ENCODE measurements at regions not wholly inside any gene's neighbourhood (a gene's known extent, or its start where the extent isn't known, plus 50 kb on each side); places are given as distances from the start of the nearest gene placed in this dataset.
"Not testable (repeated sequence)": the region's sequence is repeated elsewhere in the genome, so short reads cannot be mapped to it uniquely, and the experiment has no call there.

DNA sequence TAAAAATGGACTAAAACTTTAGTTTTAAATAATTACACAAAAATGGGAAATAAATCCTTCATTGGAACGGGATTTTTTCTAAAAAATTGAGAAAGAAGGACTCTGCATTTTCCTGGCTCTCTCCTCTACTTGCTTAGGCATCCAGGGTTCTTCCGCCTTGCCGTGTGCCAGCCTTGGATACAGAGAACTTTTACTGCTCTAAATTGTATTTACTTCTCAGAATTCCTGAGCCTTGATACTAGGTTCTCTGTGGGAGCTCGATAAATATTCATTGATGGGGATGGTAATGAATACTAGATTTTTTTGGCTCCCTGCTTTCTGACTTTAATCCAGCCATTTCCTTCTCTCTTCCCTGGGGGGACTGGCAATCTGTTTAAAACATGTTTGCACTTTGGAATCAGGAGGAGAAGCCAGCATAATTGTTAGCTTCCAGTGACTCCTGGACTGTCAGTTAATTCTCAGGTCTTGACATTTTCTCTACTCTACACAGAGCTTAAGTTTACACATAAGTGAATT, 746.1 kb upstream of the LRRTM1 start:
- DNase-seq, result no peak

DNA sequence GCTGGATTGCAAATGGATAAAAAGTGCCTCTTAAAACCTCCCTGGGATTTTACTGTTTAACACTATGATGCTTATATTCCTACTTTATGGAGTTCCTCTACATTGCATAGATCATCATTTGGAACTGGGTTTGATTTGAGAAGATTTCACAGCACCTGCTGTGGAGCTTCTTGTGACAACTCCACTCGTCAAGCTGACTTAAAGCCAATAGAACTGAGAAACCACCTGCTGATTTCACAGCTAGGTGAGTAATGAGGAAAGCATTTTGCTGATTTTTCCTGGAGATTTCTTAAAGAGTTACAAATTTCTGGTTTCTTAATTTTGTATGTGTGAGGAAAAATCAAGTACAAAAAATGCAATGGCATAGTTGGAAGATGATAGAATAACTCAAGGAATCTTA, 739.1 kb upstream of the LRRTM1 start:
- no peak for DNase-seq

DNA sequence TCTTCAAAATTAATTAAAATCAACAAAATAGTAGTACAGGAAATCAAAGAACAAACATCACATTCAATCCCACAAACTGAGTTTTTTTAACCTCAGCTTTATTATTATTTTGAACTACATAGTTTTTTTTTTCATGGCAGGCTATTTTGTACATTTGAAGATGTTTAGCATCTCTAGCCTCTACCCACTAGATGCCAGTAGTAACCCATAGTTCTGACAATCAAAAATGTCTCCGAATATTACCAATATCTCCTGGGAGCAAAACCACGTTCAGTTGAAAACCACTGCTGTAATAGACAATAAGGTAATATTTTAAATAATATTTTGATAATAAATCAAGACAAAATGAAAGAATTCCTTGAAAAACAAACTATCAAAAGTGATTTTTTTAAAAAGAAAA, 702.6 kb upstream of the LRRTM1 start:
- DNase-seq, result no peak

DNA sequence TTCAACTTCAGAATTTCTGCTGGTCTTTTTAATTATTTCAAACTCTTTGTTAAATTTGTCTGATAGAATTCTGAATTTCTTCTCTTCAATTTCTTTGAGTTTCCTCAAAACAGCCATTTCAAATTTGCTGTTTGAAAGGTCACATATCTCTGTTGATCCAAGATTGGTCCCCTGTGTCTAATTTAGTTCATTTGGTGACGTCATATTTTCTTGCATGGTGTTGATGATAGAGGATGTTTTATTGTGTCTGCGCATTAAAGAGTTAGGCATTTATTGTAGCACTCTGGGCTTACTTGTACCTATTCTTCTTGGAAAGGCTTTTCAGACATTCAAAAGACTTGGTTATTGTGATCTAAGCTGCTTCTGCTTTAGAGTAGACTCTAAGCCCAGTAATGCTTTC, 698.4 kb upstream of the LRRTM1 start:
- DNase-seq, result no peak

DNA sequence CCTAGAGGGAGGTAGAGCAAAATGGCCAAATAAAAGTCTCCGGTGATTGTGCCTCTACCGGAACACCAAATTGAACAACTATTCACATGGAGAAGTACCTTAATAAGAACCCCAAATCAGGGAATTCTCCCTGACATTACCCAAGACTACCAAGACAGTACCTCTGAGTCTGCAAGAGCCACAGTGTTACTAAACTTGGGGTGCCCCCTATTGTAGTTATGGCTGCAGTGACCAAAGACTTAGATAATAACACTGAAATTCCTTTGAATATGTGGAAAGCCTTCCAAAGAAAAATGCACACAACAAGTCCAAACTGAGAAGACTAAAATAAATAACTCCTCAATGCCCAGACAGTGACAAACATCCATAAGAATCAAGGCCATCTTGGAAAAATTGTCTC, 682.9 kb upstream of the LRRTM1 start:
- DNase-seq, result no peak

DNA sequence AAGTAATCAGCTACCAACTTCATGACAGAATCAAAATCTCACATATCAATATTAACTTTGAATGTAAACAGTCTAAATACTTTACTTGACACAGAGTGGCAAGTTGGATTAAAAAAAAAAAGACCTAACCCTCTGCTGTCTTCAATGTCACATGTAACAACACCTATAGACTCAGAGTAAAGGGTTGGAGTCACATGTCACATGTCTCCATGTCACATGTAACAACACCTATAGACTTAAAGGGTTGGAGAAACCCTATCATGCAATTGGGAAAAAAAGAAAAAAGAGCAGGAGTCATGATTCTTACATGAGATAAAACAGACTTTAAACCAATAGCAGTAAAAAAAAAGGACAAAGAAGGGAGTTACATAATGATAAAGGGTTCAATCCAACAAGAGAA, 665.3 kb upstream of the LRRTM1 start:
- DNase-seq, result no peak

DNA sequence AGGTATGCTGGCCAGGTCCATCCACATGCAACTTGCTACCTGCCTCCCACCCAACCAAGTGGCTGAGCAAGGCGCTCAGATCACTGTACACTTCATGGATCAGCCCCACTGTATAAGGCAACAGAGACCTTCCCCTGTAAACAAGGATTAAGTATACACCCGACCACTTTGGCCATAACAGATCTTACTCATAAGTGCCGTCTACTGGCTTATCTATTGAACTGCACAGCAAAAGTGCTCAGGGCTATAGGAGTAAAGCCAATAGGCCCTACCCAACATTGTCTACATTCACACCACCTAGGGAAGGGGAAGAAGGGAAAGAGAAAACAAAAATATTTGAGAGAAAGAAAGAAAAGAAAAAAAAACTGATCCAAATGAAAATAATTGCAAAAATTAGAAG, 663.9 kb upstream of the LRRTM1 start:
- no peak for DNase-seq

DNA sequence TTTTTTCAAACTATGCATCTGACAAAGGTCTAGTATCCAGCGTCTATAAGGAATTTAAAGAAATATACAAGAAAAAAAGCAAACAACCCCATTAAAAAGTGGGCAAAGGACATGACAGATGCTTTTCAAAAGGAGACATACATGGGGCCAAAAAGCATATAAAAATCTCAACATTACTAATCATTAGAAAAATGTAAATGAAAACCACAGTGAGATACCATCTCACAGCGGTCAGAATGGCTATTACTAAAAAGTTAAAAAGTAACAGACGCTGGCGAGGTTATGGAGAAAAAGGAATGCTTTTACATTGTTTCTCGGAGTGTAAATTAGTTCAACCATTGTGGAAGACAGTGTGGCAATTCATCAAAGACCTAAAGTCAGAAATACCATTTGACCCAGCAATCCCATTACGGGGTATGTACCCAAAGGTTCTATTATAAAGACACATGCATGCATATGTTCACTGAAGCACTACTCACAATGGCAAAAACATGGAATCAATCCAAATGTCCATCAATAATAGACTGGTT, 643.1 kb upstream of the LRRTM1 start:
- no peak for DNase-seq

DNA sequence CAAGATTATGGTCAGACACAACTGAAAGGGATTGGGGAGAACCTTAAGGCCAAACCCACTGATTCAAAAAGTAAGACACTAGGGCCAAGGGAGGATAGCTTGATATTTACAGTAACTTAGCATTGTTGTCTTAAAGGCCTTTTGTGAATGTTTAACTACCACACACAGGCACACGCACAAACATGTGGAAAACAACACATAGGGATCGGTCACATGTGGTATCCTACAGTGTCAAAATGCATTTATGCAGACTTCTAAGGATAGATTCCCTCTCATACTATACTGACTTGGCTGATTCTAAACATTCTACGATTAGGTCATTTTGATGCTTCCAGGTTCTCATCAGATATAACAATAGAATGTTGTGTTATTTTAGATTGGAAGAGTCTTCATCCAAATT, 638.9 kb upstream of the LRRTM1 start:
- no peak for DNase-seq

DNA sequence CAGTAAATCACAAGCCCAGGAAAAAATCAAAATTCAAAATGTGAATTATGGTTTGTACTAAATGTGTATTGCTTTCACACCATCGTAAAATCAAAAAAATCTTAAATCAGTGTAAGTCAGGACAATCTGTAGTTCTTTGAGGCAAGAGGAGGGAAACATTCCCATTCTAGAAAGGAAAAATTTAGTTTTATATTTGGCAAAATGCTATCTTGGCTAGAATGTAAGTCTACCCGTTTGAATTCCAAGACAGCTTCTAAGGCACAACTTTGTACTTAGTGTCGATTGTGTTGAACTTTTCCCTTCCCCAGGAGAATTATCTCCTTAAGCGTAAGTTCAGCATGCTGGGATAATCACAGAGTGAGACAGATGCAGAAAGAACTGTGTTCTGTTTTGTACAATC, 638.2 kb upstream of the LRRTM1 start:
- no peak for DNase-seq

DNA sequence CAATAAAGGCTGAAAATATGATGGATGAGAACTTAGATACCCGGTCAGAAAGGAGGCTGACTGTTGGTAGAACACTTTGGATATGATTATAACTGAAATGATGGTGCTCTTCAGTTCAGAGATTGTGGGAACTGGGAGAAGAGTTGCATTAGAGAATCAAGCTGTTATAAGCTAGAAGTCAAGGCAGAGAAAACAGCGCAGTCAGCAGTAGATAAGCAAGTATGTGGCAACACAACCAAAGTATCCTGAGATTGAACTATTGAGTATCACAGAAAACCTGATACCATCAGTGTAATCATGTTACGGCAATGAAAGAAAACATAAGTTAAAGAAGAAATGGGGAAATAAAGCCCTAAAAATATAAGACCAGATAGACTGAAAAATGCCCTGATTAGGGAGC, 633.9 kb upstream of the LRRTM1 start:
- no peak for DNase-seq

DNA sequence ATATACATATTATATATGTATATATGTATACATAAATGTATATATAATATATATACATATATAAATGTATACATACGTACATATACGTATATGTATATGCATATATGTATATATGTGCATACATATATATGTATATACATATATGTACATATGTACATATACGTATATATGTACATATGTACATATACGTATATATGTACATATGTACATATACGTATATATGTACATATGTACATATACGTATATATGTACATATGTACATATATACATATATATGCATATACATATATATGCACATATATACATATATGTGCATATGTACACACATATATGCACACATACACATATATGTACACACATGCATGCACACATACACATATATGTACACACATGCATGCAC, 627.3 kb upstream of the LRRTM1 start:
- not testable (repeated sequence) for DNase-seq

DNA sequence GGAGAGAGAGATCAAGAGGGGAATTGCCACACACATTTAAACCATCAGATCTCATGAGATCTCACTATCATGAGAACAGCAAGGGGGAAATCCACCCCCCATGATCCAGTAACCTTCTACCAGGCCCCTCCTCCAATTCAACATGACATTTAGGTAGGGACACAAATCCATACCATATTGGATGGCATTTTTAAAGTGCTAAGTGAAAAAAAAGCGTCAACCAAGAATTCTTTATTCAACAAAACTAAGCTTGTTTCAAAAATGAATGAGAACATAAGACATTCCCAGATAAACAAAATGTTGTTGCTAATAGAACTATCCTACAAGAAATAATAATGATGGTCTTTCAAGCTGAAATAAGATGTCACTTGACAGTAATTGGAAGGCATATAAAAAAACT, 626.2 kb upstream of the LRRTM1 start:
- no peak for DNase-seq

DNA sequence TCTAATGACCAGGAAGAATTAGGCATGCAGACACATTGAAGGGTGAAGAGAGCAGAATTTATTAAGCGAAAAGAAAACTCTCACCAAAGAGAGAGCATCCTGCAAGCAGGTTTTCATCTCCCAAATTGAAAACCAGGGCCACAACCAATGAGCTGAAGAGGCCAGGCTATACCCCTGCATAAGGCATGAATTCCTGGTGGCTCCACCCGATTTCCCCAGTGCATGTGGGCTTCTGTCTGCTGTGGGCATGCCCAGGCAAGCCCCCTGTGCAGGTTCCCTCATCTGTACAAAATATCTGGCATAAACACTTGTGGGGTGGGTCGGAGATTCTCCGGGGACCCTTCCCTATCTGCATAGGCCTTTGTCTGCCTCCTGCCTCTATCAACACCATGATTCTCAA, 621.6 kb upstream of the LRRTM1 start:
- DNase-seq, result no peak

DNA sequence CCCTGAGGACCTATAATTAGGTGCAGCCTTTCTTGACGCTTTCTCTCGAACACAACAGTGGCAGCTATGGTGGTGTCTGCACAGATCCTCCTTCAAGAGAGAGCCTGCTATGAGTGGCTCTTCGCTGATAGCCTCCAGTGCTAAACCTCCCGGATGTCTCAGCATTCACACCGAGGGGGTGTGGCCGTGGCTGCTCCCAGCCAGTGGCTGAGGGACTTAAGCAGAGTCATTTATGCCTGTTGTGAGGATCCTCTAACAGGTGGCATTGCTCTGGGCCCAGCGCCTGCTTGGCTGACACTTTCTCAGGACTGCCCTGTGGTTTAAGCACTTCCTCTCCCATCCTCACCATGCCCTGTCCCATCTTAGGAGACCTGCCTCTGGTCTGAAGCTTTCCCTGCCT, 592.0 kb upstream of the LRRTM1 start:
- no peak for DNase-seq

DNA sequence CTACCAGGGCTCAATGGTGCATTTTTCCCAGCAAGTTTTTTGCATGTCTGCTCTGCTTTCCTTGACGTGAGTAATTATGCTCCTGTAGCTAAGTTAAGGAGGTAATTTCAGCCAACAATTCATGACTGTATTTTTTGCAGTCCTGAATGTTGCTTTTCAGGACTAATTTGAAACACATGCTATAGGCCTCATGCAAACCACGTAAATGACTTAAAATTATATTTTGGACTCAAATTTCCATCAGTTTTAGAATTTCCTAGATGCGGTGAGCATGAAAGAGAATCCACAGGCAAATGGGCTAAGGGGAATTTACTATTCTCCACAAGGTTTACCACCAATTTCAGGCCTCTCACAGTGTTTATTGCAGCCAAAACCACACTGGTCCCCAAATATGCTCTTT, 589.9 kb upstream of the LRRTM1 start:
- DNase-seq, result no peak

DNA sequence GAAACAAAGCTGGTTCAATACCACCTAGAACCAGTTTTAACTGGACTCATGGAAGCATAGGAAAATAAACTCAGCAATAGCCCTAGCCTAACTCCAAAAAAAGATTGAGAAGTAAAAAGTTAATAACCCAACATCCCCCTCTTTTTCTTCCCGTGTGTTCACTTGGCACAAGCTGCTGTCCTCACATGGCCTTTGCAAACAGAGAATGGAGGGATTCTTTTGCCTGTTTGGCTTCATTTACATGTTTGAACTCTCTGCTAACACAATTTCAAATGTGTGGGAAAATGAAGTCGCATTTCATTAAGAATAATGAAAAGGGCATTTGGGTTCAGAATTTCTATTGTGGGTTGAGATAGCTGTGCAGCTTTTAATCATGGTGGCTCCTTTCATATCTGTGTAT, 589.2 kb upstream of the LRRTM1 start:
- DNase-seq, result no peak

DNA sequence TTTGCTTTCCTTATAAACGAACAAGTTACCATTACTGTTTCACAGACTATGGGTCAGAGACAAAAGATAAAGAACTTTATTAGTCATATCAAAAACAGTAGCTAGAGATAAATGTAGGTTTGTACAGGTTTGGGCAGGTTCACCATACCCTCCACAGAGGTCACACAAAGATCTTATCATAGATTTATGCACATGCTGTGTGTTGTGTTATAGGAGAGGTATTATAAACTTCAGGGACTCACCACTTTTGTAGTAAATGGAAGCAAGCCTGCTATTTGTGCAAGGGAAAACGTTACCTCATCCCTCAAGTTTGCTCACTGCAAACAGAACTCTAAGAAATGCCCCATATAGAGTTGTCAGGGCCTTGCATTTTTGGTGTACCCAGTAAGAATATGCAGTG, 584.5 kb upstream of the LRRTM1 start:
- no peak for DNase-seq

DNA sequence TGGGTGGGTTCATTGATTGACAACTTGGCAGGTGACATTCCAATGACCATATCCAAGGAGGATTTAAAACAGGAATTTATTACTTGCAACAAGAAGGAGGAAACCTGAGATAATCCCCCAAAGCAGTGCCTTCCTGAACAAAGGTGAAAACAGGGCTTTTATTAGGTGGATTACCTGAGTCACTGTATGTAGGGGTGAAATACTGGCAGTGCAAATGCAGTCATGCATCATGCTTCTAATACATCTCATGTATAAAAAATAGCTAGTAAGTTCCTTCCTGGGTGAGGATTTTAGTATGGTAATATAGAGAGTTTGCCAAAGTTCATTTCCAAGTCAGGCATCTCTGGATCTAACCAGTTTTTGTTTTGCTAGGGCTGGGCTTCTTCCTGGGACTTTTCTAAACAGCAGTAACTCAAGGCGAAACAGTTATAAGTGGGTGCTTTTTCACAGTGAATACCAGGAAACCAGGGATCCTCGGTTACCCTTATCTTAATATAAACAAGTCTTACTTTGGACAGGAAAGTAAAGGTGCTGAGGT, 583.4 kb upstream of the LRRTM1 start:
- DNase-seq, result no peak

DNA sequence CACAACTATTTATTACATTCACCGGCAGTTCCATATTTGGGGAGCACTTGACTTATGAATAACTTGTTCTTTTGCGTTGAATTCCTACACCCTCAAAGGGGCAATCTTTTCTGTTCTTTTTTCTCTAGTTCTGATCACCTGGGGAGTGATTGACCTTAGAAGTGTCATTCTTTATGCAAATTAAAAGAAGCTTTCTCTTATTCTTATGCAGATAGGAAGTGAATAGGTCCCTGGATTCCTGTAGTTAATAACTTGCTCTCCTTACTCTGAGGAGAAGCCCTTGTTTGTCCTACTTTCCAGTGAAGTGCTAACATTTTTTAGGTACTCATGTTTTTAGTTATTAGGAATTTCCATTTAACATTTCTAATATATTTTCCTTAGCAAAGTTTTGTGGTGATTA, 569.8 kb upstream of the LRRTM1 start:
- no peak for DNase-seq

DNA sequence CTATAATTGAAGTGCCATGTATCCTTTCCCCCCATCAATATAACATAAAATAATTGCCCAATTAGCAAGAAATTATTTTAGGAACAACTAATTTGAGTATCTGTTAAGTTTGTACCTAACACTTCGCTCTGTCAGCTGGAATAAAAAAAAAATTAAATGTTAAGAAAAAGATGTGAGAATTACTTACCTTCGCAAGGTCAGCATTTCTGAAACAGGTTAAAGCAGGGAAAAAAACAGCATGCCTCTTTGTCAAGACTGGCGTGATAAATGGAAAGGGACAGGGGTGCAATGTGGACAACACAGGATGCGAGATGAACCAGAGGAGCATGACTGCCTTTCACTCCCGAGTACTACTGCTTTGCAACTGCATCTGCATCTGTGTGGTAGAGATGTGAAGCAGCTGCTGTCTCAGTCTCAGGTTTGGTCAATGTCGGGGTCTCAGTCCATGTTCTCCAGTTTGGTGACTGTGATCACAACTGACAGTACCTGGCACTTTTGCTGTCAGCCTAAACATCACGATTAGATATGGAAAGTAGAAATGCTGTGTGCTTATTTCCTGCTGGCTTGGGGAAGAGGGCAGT, 565.4 kb upstream of the LRRTM1 start:
- DNase-seq, result no peak

DNA sequence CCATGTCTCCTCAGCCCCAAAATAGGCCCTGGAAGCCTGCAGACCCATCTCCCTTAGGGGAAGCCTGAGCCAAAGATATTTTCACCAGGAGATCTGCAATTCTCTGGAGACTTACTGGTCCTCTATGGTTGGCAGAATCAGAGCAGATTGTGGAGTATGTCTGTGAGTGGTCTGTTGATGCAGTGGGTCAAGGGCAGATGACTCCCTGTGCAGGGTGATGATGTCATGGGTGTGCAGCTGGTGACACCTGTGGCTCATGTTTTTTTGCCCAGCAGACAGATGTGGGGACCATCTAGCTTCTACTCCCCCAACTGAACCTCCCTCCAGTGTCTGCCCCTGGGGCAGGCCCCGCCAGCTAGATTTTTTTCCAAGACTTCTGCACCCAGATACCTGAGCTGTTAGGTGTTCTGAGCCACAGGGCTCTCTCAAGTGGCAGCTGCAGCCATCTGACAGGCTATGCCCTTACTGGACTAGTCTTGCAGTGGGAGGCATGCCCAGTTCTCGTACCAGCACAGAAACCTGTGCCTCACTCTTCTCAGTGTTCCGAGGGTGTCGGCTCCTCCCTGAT, 558.7 kb upstream of the LRRTM1 start:
- DNase-seq, result no peak

DNA sequence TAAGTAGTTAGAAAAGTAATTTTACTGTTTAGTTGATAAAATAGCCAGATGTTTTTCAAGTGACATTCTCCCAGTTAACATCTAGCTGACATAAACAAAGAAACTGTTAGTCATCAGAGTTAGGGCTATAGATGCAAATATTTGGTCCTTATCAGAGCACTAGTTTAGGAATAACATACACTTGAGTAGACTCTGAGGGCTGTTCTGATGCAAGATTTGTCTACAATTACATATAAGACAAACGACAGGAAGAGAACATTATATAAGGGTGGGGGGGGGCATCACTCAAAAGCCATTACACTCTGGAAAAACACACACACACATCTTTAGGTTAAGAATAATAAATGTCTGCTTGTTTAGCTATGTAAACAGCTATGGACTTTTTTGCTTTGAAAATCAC, 554.4 kb upstream of the LRRTM1 start:
- DNase-seq, result no peak

DNA sequence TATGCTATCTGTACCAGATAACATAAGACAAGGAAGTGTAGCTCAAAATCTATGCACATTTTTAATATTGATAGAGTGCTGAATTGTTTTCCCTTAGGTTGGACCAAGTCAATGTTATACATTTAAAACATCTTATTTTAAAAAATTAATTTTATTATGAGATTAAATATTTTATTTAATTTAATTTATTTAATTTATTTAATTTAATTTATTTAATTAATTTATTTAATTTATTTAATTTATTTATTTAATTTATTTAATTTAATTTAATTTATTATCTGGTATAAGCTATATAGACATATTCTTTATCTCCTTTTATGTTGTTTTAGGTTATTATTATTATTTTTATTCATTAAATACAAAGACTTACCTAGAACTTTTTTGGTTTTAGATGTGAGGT, 551.7 kb upstream of the LRRTM1 start:
- no peak for DNase-seq

DNA sequence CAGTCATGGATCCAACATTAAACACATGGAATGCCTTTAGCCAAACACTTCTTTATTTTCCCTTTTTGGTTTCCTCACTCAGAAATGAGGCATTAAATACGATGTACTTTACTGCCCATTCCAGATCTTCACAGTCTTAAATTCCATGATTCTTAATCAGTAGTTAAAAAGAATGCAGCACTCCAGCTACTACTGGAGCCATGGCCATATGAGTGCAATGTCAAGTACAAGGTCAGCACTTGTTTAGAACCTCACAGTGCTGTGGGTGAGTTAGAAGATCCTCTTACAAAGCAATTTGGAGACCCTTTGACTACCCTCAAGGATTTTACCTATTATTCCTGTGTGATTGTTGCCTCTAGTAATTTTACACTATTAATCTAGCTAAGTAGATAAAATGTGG, 550.3 kb upstream of the LRRTM1 start:
- DNase-seq, result no peak

Data from SHP77 (cell line).